H9 (cell line): ENCODE measurements at regions not wholly inside any gene's neighbourhood (a gene's known extent, or its start where the extent isn't known, plus 50 kb on each side); places are given as distances from the start of the nearest gene placed in this dataset.

Experiments
- DNase-seq: peaks from one replicate; pipeline ENCODE4 v3.0.0-alpha.2; 2017
- H2AFZ ChIP-seq: one replicate; pipeline ENCODE4 v1.6.1; 2013; ENCODE audit warnings: mild to moderate bottlenecking, low read length, control low read depth, moderate library complexity
- H2AK5ac ChIP-seq: 2 replicates; pipeline ENCODE4 v1.6.1; 2013; ENCODE audit warnings: low read length, control low read depth, mixed read lengths; ENCODE audit not compliant: insufficient read length
- H2BK120ac ChIP-seq: one replicate; pipeline ENCODE4 v1.6.1; 2013; ENCODE audit warnings: low read depth, mild to moderate bottlenecking, low read length, control low read depth, inconsistent platforms; ENCODE audit not compliant: poor library complexity, severe bottlenecking
- H2BK12ac ChIP-seq: 2 replicates; pipeline ENCODE4 v1.6.1; 2013; ENCODE audit warnings: low read length, control low read depth, mixed read lengths, low read depth; ENCODE audit not compliant: insufficient read length
- H2BK15ac ChIP-seq: 2 replicates; pipeline ENCODE4 v1.6.1; 2013; ENCODE audit warnings: low read depth, low read length, control low read depth
- H2BK20ac ChIP-seq: one replicate; pipeline ENCODE4 v1.6.1; 2013; ENCODE audit warnings: low read depth, mild to moderate bottlenecking, low read length, control low read depth, inconsistent platforms; ENCODE audit not compliant: poor library complexity, severe bottlenecking
- H2BK5ac ChIP-seq: 2 replicates; pipeline ENCODE4 v1.6.1; 2013; ENCODE audit warnings: low read length, control low read depth, mixed read lengths; ENCODE audit not compliant: insufficient read length
- H3K14ac ChIP-seq: 2 replicates; pipeline ENCODE4 v1.6.1; 2013; ENCODE audit warnings: low read length, control low read depth; ENCODE audit not compliant: insufficient read depth
- H3K18ac ChIP-seq: 2 replicates; pipeline ENCODE4 v1.6.1; 2013; ENCODE audit warnings: low read depth, mild to moderate bottlenecking, mixed read lengths, low read length, control low read depth; ENCODE audit not compliant: insufficient read length
- H3K23ac ChIP-seq: 2 replicates; pipeline ENCODE4 v1.6.1; 2013; ENCODE audit warnings: low read length, control low read depth, mixed read lengths, low read depth; ENCODE audit not compliant: insufficient read length
- H3K23me2 ChIP-seq: 2 replicates; pipeline ENCODE4 v1.6.1; 2013; ENCODE audit warnings: low read depth, mild to moderate bottlenecking, mixed read lengths, low read length, control low read depth; ENCODE audit not compliant: insufficient read length, poor library complexity, severe bottlenecking
- H3K27ac ChIP-seq: 2 replicates; pipeline ENCODE4 v1.5.1; 2013; ENCODE audit warnings: low read length, control low read depth, mixed read lengths, low read depth; ENCODE audit not compliant: insufficient read length
- H3K27me3 ChIP-seq: 2 replicates; pipeline ENCODE4 v1.6.1; 2013; ENCODE audit warnings: low read length, control low read depth, inconsistent platforms; ENCODE audit not compliant: insufficient read depth
- H3K4ac ChIP-seq: 2 replicates; pipeline ENCODE4 v1.6.1; 2013; ENCODE audit warnings: low read depth, mild to moderate bottlenecking, control low read depth, inconsistent platforms, low read length, moderate library complexity
- H3K4me1 ChIP-seq: 2 replicates; pipeline ENCODE4 v1.6.1; 2013; ENCODE audit warnings: low read length, control low read depth, inconsistent platforms; ENCODE audit not compliant: insufficient read depth
- H3K4me2 ChIP-seq: 2 replicates; pipeline ENCODE4 v1.6.1; 2013; ENCODE audit warnings: low read length, control low read depth, mixed read lengths; ENCODE audit not compliant: insufficient read length, insufficient read depth
- H3K56ac ChIP-seq: 2 replicates; pipeline ENCODE4 v1.6.1; 2013; ENCODE audit warnings: low read depth, mild to moderate bottlenecking, mixed read lengths, low read length, control low read depth; ENCODE audit not compliant: insufficient read length
- H3K79me1 ChIP-seq: 2 replicates; pipeline ENCODE4 v1.6.1; 2013; ENCODE audit warnings: low read depth, mild to moderate bottlenecking, moderate library complexity, low read length, control low read depth, inconsistent platforms; ENCODE audit not compliant: insufficient read depth, poor library complexity, severe bottlenecking
- H3K79me2 ChIP-seq: 2 replicates; pipeline ENCODE4 v1.6.1; 2013; ENCODE audit warnings: low read length, control low read depth, inconsistent platforms; ENCODE audit not compliant: insufficient read depth
- H3K9ac ChIP-seq: 2 replicates; pipeline ENCODE4 v1.6.1; 2013; ENCODE audit warnings: low read length, control low read depth, mixed read lengths; ENCODE audit not compliant: insufficient read length; ENCODE audit errors: extremely low read depth
- H3K9me3 ChIP-seq: one replicate; pipeline ENCODE4 v1.6.1; 2013; ENCODE audit warnings: low read depth, low read length, inconsistent platforms; ENCODE audit not compliant: control insufficient read depth
- H3T11ph ChIP-seq: one replicate; pipeline ENCODE4 v1.6.1; 2013; ENCODE audit warnings: mild to moderate bottlenecking, low read length, control low read depth, inconsistent platforms
- H4K20me1 ChIP-seq: one replicate; pipeline ENCODE4 v1.6.1; 2013; ENCODE audit not compliant: control insufficient read depth, insufficient read length, insufficient read depth
- H4K5ac ChIP-seq: 2 replicates; pipeline ENCODE4 v1.6.1; 2013; ENCODE audit warnings: low read depth, mild to moderate bottlenecking, mixed read lengths, low read length, control low read depth; ENCODE audit not compliant: insufficient read length
- H4K8ac ChIP-seq: replicated peaks from 2 replicates; pipeline ENCODE4 v1.6.1; 2013; ENCODE audit warnings: low read length, control low read depth, mixed read lengths, low read depth; ENCODE audit not compliant: insufficient read length
- H4K91ac ChIP-seq: 2 replicates; pipeline ENCODE4 v1.6.1; 2013; ENCODE audit warnings: low read depth, mild to moderate bottlenecking, moderate library complexity, mixed read lengths, low read length, control low read depth; ENCODE audit not compliant: insufficient read length
- H3K27ac Mint-ChIP-seq, 3 experiments: 2 replicates in 2 of 3; 3 replicates in 1 of 3; pipeline ENCODE4 v1.8.0; 2020 to 2021; ENCODE audit warnings: mixed read lengths in 3 of 3, mild to moderate bottlenecking in 1 of 3, moderate library complexity in 1 of 3
- H3K27me3 Mint-ChIP-seq: 2 replicates; pipeline ENCODE4 v1.8.0; 2021; ENCODE audit warnings: low read depth, mild to moderate bottlenecking, moderate library complexity, mixed read lengths
- H3K36me3 Mint-ChIP-seq, 3 experiments: 2 replicates in 2 of 3; 3 replicates in 1 of 3; pipeline ENCODE4 v1.8.0; 2020 to 2021; ENCODE audit warnings: low read depth in 3 of 3, mixed read lengths in 3 of 3; ENCODE audit not compliant: insufficient read depth in 1 of 3
- H3K4me1 Mint-ChIP-seq, 2 experiments: 2 replicates each; pipeline ENCODE4 v1.8.0; 2020; ENCODE audit warnings: mixed read lengths in 2 of 2
- H3K4me3 Mint-ChIP-seq, 2 experiments: 2 replicates in 1 of 2; 3 replicates in 1 of 2; pipeline ENCODE4 v1.8.0; 2020 to 2021; ENCODE audit warnings: mild to moderate bottlenecking in 2 of 2, mixed read lengths in 2 of 2, moderate library complexity in 1 of 2
- H3K9me3 Mint-ChIP-seq, 2 experiments: 2 replicates in 1 of 2; 3 replicates in 1 of 2; pipeline ENCODE4 v1.8.0; 2020; ENCODE audit warnings: mild to moderate bottlenecking in 2 of 2, mixed read lengths in 2 of 2, moderate library complexity in 1 of 2
- WGBS: extraction: QIAGEN DNeasy Blood & Tissue Kit; methylation state at CpG from one replicate; pipeline ENCODE4 v1.1.7; 2013; ENCODE audit warnings: missing lambda C conversion rate, low lambda C conversion rate, mixed read lengths; ENCODE audit not compliant: insufficient read length; ENCODE audit errors: extremely low coverage; 5-methylcytosine and 5-hydroxymethylcytosine counted together
- TF ChIP-seq, protein P1 (sequence below): fragments of 200-600 bp; sonication (generic); conservative IDR thresholded peaks from 3 replicates; pipeline ENCODE4 v1.8.0; 2021; ENCODE audit warnings: antibody characterized with exemption, mild to moderate bottlenecking

DNA sequence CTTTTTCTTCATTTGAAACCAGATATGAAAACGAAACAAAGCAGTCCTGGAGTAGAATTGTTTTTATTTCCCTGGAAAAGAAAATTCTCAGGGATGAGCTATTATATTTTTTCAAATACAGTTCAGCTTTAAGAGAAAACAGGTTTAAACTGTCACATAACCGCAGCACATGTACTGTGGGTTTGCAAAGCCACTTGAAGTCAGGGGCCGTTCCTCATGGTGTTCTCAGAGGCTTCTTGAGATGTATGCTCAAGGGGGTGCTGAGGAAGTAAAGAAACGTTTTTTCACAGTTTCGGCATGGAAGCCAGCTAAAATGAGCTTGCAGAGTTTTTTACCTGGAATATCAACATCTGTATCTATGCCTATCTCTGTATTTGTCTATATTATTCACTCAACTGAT lies 225.3 kb downstream of the MC4R start:
- no peak overlapping the region for H3K23ac ChIP-seq
- no peak overlapping the region for H2BK12ac ChIP-seq
- no peak overlapping the region for H3K56ac ChIP-seq
- H3K4me1 ChIP-seq = no peaks in the 10 kb centered on the region
- H4K8ac ChIP-seq = no peak overlapping the region
- no peak overlapping the region for H2BK120ac ChIP-seq
- no peak overlapping the region for H3K9ac ChIP-seq
- no peak for DNase-seq
- H4K5ac ChIP-seq = no peak overlapping the region
- no peak overlapping the region for H2BK20ac ChIP-seq
- no peak overlapping the region for H3K4ac ChIP-seq
- no peak overlapping the region for H3K4me3 Mint-ChIP-seq
- no CpG with 5 or more reads among the region's 5 CpGs for WGBS
- H3K27me3 Mint-ChIP-seq = no peaks in the 10 kb centered on the region
- no peaks in the 10 kb centered on the region for H3K9me3 ChIP-seq
- H2AK5ac ChIP-seq = no peak overlapping the region
- H3K9me3 Mint-ChIP-seq = no peaks in the 10 kb centered on the region
- H3K27me3 ChIP-seq = no peaks in the 10 kb centered on the region
- H3K79me1 ChIP-seq = no peaks in the 10 kb centered on the region
- H2AFZ ChIP-seq = no peak overlapping the region
- no peaks in the 10 kb centered on the region for H3K23me2 ChIP-seq
- H3K79me2 ChIP-seq = no peaks in the 10 kb centered on the region
- H3K36me3 Mint-ChIP-seq = no peaks in the 10 kb centered on the region
- no peak overlapping the region for H2BK15ac ChIP-seq
- H3K27ac ChIP-seq = no peak overlapping the region
- H4K91ac ChIP-seq = no peak overlapping the region
- no peak overlapping the region for H3T11ph ChIP-seq
- no peak overlapping the region for H3K14ac ChIP-seq
- H3K4me1 Mint-ChIP-seq = peaks cover 0 to 2% of the 10 kb centered on the region in 2 experiments; a peak in 1 of 4 replicates
- no peak overlapping the region for H3K27ac Mint-ChIP-seq
- H4K20me1 ChIP-seq = no peaks in the 10 kb centered on the region
- H3K4me2 ChIP-seq = no peak overlapping the region
- no peak overlapping the region for H3K18ac ChIP-seq
- TF ChIP-seq, protein P1, sequence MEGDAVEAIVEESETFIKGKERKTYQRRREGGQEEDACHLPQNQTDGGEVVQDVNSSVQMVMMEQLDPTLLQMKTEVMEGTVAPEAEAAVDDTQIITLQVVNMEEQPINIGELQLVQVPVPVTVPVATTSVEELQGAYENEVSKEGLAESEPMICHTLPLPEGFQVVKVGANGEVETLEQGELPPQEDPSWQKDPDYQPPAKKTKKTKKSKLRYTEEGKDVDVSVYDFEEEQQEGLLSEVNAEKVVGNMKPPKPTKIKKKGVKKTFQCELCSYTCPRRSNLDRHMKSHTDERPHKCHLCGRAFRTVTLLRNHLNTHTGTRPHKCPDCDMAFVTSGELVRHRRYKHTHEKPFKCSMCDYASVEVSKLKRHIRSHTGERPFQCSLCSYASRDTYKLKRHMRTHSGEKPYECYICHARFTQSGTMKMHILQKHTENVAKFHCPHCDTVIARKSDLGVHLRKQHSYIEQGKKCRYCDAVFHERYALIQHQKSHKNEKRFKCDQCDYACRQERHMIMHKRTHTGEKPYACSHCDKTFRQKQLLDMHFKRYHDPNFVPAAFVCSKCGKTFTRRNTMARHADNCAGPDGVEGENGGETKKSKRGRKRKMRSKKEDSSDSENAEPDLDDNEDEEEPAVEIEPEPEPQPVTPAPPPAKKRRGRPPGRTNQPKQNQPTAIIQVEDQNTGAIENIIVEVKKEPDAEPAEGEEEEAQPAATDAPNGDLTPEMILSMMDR = no peak
- H2BK5ac ChIP-seq = no peak overlapping the region
